ENCODE measurements at regions not wholly inside any gene's neighbourhood (a gene's known extent, or its start where the extent isn't known, plus 50 kb on each side); places are given as distances from the start of the nearest gene placed in this dataset.

DNA sequence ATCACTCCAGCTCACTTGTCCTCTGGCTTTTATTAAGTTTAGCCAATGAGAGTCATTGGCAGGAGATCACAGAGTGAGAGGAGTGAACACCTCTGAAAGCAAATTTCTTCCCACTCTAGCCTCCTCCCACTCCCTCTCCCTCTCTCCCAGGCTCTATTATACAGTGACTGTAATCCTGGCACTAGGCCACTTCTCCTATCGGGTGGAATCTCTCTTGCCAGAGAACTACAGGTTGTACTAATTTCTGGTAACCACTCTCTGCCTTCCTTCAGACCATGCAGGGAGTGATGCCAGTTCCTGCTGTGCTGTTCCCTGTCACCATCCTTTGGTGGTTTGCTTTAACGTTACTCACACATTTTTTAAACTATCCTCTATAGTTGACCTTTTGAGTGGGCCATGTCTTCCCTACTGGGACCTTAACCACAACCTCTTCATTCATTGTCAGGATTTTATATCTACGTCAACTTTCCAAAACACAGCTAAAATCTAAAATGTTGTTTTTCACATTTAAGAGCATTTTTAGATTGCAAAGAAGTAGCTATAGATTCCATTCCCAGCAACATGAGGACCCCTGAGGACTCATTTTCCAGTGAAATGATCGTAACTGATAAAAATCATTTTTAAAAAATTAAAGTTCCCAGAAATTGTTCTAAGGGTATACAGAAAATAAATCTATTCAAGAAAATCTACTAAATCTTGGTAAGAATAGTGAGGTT lies 217.1 kb downstream of the MREG start:
- TF ChIP-seq, protein P1, sequence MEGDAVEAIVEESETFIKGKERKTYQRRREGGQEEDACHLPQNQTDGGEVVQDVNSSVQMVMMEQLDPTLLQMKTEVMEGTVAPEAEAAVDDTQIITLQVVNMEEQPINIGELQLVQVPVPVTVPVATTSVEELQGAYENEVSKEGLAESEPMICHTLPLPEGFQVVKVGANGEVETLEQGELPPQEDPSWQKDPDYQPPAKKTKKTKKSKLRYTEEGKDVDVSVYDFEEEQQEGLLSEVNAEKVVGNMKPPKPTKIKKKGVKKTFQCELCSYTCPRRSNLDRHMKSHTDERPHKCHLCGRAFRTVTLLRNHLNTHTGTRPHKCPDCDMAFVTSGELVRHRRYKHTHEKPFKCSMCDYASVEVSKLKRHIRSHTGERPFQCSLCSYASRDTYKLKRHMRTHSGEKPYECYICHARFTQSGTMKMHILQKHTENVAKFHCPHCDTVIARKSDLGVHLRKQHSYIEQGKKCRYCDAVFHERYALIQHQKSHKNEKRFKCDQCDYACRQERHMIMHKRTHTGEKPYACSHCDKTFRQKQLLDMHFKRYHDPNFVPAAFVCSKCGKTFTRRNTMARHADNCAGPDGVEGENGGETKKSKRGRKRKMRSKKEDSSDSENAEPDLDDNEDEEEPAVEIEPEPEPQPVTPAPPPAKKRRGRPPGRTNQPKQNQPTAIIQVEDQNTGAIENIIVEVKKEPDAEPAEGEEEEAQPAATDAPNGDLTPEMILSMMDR (IDR thresholded peaks at IDR 0.05): peak; percentile 30
- Mint-ChIP-seq H3K27ac (ENCODE audit: unreplicated experiment) (peak overlapping the region; percentile 81), H3K36me3 (ENCODE audit: unreplicated experiment) (no peaks in the 10 kb centered on the region), H3K9me3 (ENCODE audit: unreplicated experiment) (peaks cover 3% of the 10 kb centered on the region), H3K4me3 (ENCODE audit: unreplicated experiment) (no peak overlapping the region), H3K27me3 (ENCODE audit: unreplicated experiment) (no peaks in the 10 kb centered on the region), H3K4me1 (ENCODE audit: unreplicated experiment) (peaks cover 77% of the 10 kb centered on the region)
- DNase-seq (ENCODE audit: extremely low spot score, unreplicated experiment): no peak

DNA sequence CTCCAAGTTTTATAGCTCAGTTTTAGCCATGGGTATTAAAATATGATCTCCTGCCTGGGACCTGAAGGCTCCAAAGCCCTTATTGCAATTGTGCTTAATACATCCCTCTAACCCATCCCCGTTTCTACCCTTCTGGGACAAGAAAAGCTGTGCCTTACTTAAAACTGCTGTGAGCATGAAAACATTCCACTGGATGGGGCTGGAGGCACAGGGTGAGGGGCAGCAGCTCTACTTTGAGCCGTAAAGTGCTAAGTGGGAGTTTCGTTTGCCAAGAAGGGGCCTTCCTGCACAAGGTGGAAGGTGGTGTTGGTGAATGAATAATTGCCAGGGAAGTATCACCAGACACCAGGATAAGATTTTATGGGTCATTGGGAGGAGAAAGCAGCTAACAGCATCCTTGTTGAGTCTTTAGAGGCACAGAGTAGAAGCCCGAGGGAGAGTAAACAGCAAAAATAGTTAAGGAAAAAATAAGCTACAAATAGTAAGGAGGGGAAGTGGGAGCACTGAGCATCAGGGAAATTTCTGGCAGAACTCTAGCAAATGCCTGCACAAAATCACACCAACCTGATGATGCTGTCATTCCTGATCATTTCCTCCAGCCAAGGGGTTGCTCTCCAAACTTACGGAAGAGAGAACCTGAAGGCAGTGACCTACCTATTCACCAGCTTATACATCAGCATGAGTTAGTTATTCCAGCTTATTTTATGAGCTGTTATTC lies 218.4 kb downstream of the MREG start:
- H3K4me3 Mint-ChIP-seq (ENCODE audit: unreplicated experiment): no peak overlapping the region
- peak overlapping the region; percentile 83 for H3K27ac Mint-ChIP-seq (ENCODE audit: unreplicated experiment)
- H3K36me3 Mint-ChIP-seq (ENCODE audit: unreplicated experiment): no peaks in the 10 kb centered on the region
- peaks cover 3% of the 10 kb centered on the region for H3K9me3 Mint-ChIP-seq (ENCODE audit: unreplicated experiment)
- no peak for DNase-seq (ENCODE audit: extremely low spot score, unreplicated experiment)
- peaks cover 83% of the 10 kb centered on the region for H3K4me1 Mint-ChIP-seq (ENCODE audit: unreplicated experiment)
- no peaks in the 10 kb centered on the region for H3K27me3 Mint-ChIP-seq (ENCODE audit: unreplicated experiment)
- TF ChIP-seq, protein P1 (IDR thresholded peaks at IDR 0.05): peak; percentile 37

DNA sequence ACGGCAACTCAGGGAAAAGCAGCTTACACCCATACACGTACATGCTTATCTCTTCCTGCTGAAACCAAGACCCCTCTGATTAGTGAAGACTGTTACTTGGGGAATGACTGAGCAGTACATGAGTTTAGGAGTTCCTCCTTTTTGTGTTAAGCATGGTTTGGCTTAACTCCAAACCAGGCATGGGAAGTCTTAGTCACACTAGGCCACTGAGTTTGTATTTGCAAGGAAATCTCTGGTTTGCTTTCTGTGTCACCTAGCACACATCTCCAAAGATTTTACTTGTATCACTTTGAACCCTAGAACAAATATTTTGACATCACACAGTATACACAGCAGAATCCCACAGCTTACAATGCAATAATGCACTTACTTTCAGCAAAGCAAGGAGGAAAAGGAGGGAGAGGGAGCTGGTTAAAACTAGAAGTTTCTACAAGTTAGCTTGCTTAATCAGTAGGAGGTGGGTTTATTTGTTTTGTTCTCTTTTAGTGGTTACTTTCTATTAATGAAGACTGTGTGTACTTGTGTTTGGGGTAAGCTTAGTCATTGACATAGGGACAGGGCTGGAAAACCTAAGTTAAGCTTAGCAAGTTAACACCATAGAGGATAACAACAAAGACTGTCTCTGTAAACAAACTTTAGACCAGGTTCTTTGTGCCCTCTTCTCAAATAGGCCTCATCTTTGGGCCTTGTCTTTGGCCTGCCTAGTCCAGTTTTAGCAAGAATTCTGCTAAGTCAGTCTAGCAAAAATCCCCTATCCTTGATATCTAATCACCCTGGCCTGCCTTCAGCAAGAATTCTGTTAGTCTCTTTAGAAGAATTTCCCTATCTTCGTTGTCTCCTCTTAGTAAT lies 219.4 kb downstream of the MREG start:
- DNase-seq (ENCODE audit: extremely low spot score, unreplicated experiment): no peak
- H3K27ac Mint-ChIP-seq (ENCODE audit: unreplicated experiment): peak overlapping the region; percentile 83
- H3K36me3 Mint-ChIP-seq (ENCODE audit: unreplicated experiment): no peaks in the 10 kb centered on the region
- H3K4me1 Mint-ChIP-seq (ENCODE audit: unreplicated experiment): peaks cover 79% of the 10 kb centered on the region
- no peak overlapping the region for H3K4me3 Mint-ChIP-seq (ENCODE audit: unreplicated experiment)
- no peaks in the 10 kb centered on the region for H3K27me3 Mint-ChIP-seq (ENCODE audit: unreplicated experiment)
- H3K9me3 Mint-ChIP-seq (ENCODE audit: unreplicated experiment): peaks cover 3% of the 10 kb centered on the region
- TF ChIP-seq, protein P1 (IDR thresholded peaks at IDR 0.05): no peak

DNA sequence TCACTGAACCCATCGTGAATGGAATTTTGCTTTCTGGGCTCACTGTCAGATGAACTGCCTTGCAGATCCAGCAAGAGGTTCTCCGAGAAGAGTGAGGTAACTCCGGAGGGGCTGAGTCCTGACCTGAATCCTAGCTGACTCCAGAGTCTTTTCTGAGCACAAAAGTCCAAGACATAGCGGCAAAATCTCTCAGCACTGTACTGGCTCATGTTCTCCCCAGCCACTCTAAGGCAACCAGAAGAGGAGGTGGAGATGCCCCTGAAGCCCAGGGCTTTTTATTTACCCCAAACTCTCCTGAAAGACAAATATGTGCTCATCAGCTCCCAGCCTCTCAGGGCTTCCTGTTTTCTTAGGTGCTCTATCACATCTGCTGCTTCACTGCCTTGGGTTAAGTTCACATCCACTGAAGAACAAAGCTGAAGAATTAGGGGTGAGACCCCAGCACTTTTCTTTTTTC lies 221.8 kb downstream of the MREG start:
- H3K36me3 Mint-ChIP-seq (ENCODE audit: unreplicated experiment): no peaks in the 10 kb centered on the region
- H3K4me3 Mint-ChIP-seq (ENCODE audit: unreplicated experiment): no peak overlapping the region
- no peaks in the 10 kb centered on the region for H3K9me3 Mint-ChIP-seq (ENCODE audit: unreplicated experiment)
- H3K27ac Mint-ChIP-seq (ENCODE audit: unreplicated experiment): peak overlapping the region; percentile 82
- DNase-seq (ENCODE audit: extremely low spot score, unreplicated experiment): no peak
- peaks cover 75% of the 10 kb centered on the region for H3K4me1 Mint-ChIP-seq (ENCODE audit: unreplicated experiment)
- TF ChIP-seq, protein P1 (IDR thresholded peaks at IDR 0.05): no peak
- H3K27me3 Mint-ChIP-seq (ENCODE audit: unreplicated experiment): no peaks in the 10 kb centered on the region
